H1 (cell line): ENCODE measurements at regions not wholly inside any gene's neighbourhood (a gene's known extent, or its start where the extent isn't known, plus 50 kb on each side); places are given as distances from the start of the nearest gene placed in this dataset.

Experiments used
- CTCF ChIA-PET: fragments of 300-600 bp; sonication (Branson Sonifier 250); formaldehyde crosslinking; loops from one replicate; lab custom pipeline; 2021; ENCODE audit not compliant: partially characterized antibody; lab: Charles Lee
- POLR2A ChIA-PET: fragments of 300-600 bp; sonication (Branson Sonifier 250); formaldehyde crosslinking; loops from one replicate; lab custom pipeline; 2021; ENCODE audit warnings: inconsistent platforms; ENCODE audit not compliant: partially characterized antibody; lab: Charles Lee
- DNase-seq, 2 experiments: peaks; one replicate each; pipeline versions ENCODE4 v3.0.0 to v3.0.0-alpha.2; 2010 to 2022; ENCODE audit warnings: low spot score in 2 of 2, low read depth in 1 of 2, mixed read lengths in 1 of 2
- FAIRE-seq: peaks from 2 replicates; lab custom pipeline; 2011; peaks lifted over from hg19 to GRCh38; lab: Jason Lieb, UNC
- H2AFZ ChIP-seq: 2 replicates; pipeline ENCODE4 v1.8.1; 2012; ENCODE audit warnings: low read length, inconsistent platforms
- H2AK5ac ChIP-seq: 2 replicates; pipeline ENCODE4 v1.6.1; 2013; ENCODE audit warnings: low read depth, low read length
- H2BK120ac ChIP-seq: replicated peaks from 2 replicates; pipeline ENCODE3; 2013; ENCODE audit warnings: low read depth, low read length, inconsistent platforms
- H2BK12ac ChIP-seq: 2 replicates; pipeline ENCODE4 v1.6.1; 2013; ENCODE audit warnings: low read depth, low read length
- H2BK15ac ChIP-seq: 2 replicates; pipeline ENCODE4 v1.6.1; 2013; ENCODE audit warnings: low read length
- H2BK20ac ChIP-seq: 2 replicates; pipeline ENCODE4 v1.6.1; 2013; ENCODE audit warnings: low read length
- H2BK5ac ChIP-seq: 2 replicates; pipeline ENCODE4 v1.6.1; 2013; ENCODE audit warnings: low read depth, low read length
- H3K14ac ChIP-seq: 2 replicates; pipeline ENCODE4 v1.6.1; 2013; ENCODE audit warnings: inconsistent platforms; ENCODE audit not compliant: insufficient read length
- H3K18ac ChIP-seq: 2 replicates; pipeline ENCODE4 v1.6.1; 2013; ENCODE audit warnings: low read length; ENCODE audit errors: extremely low read depth
- H3K23ac ChIP-seq: 2 replicates; pipeline ENCODE4 v1.6.1; 2013; ENCODE audit warnings: inconsistent platforms; ENCODE audit not compliant: insufficient read length
- H3K23me2 ChIP-seq: 2 replicates; pipeline ENCODE4 v1.6.1; 2013; ENCODE audit warnings: low read depth, low read length
- H3K27ac ChIP-seq: 2 replicates; pipeline ENCODE4 v1.6.1; 2011; ENCODE audit warnings: low read depth, low read length, inconsistent platforms
- H3K27me3 ChIP-seq, 4 experiments: replicated peaks in 1 of 4; 1 replicate in 1 of 4; 2 replicates in 3 of 4; pipeline versions ENCODE4 v1.6.1 to v1.8.1; 2011 to 2013; ENCODE audit warnings: low read length in 3 of 4, mild to moderate bottlenecking in 3 of 4, inconsistent platforms in 2 of 4, mixed read lengths in 2 of 4, moderate library complexity in 1 of 4; ENCODE audit not compliant: control insufficient read depth in 3 of 4, insufficient read depth in 3 of 4; ENCODE audit errors: extremely low read depth in 1 of 4
- H3K36me3 ChIP-seq, 4 experiments: 2 replicates each; pipeline versions ENCODE4 v1.6.1 to v1.8.1; 2011 to 2013; ENCODE audit warnings: mild to moderate bottlenecking in 4 of 4, low read length in 3 of 4, moderate library complexity in 2 of 4, control low read depth in 1 of 4, inconsistent platforms in 1 of 4; ENCODE audit not compliant: insufficient read depth in 4 of 4, control insufficient read depth in 2 of 4
- H3K4ac ChIP-seq: replicated peaks from 2 replicates; pipeline ENCODE3; 2013; ENCODE audit warnings: low read length, low read depth, mixed read lengths, inconsistent platforms; ENCODE audit not compliant: insufficient read length
- H3K4me1 ChIP-seq, 4 experiments: replicated peaks in 1 of 4; 1 replicate in 1 of 4; 2 replicates in 3 of 4; pipeline versions ENCODE4 v1.6.1 to v1.8.1; 2011 to 2013; ENCODE audit warnings: low read length in 3 of 4, inconsistent platforms in 2 of 4, mixed read lengths in 1 of 4; ENCODE audit not compliant: insufficient read depth in 4 of 4, control insufficient read depth in 3 of 4
- H3K4me2 ChIP-seq, 2 experiments: 2 replicates each; pipeline versions ENCODE4 v1.6.1 to v1.8.1; 2011 to 2013; ENCODE audit warnings: low read depth in 2 of 2, low read length in 2 of 2, control low read depth in 1 of 2, inconsistent platforms in 1 of 2, mild to moderate bottlenecking in 1 of 2; ENCODE audit not compliant: insufficient read depth in 1 of 2
- H3K4me3 ChIP-seq, 4 experiments: fragments of 200-600, 300-600 bp in 1 of 4; sonication (generic), shearing (Covaris generic), sonication (Bioruptor Twin) in 1 of 4; 2 replicates each; pipeline versions ENCODE4 v1.5.1 to v1.8.1; 2011 to 2016; ENCODE audit warnings: low read length in 4 of 4, low read depth in 3 of 4, control low read depth in 2 of 4, inconsistent platforms in 2 of 4, mild to moderate bottlenecking in 2 of 4, mixed read lengths in 1 of 4, moderate library complexity in 1 of 4; ENCODE audit not compliant: insufficient read depth in 2 of 4; ENCODE audit errors: extremely low read depth in 1 of 4
- H3K56ac ChIP-seq: replicated peaks from 2 replicates; pipeline ENCODE3; 2013; ENCODE audit warnings: low read depth, mild to moderate bottlenecking, mixed read lengths, low read length, inconsistent platforms; ENCODE audit not compliant: insufficient read length
- H3K79me1 ChIP-seq: 2 replicates; pipeline ENCODE4 v1.6.1; 2013; ENCODE audit warnings: low read depth, low read length, control low read depth
- H3K79me2 ChIP-seq, 2 experiments: 2 replicates each; pipeline versions ENCODE4 v1.6.1 to v1.8.1; 2012 to 2013; ENCODE audit warnings: low read length in 2 of 2, mild to moderate bottlenecking in 2 of 2, inconsistent platforms in 1 of 2; ENCODE audit not compliant: insufficient read depth in 2 of 2, control insufficient read depth in 1 of 2
- H3K9ac ChIP-seq, 4 experiments: replicated peaks in 1 of 4; 1 replicate in 1 of 4; 2 replicates in 3 of 4; pipeline versions ENCODE4 v1.6.1 to v1.8.1; 2011 to 2013; ENCODE audit warnings: low read depth in 3 of 4, low read length in 3 of 4, control low read depth in 2 of 4, mild to moderate bottlenecking in 2 of 4, moderate library complexity in 2 of 4, inconsistent platforms in 1 of 4; ENCODE audit errors: extremely low read depth in 1 of 4
- H3K9me3 ChIP-seq, 2 experiments: 2 replicates each; pipeline versions ENCODE4 v1.6.1 to v1.8.1; 2012 to 2013; ENCODE audit warnings: mild to moderate bottlenecking in 2 of 2, moderate library complexity in 2 of 2, control low read depth in 1 of 2, inconsistent platforms in 1 of 2, low read depth in 1 of 2, low read length in 1 of 2, mixed read lengths in 1 of 2; ENCODE audit not compliant: insufficient read depth in 2 of 2
- H4K20me1 ChIP-seq, 2 experiments: replicated peaks in 1 of 2; 2 replicates each; pipeline versions ENCODE3 to v1.8.1; 2011 to 2013; ENCODE audit warnings: inconsistent platforms in 2 of 2, low read length in 2 of 2, mild to moderate bottlenecking in 1 of 2; ENCODE audit not compliant: insufficient read depth in 2 of 2, control insufficient read depth in 1 of 2
- H4K5ac ChIP-seq: 2 replicates; pipeline ENCODE4 v1.6.1; 2013; ENCODE audit warnings: low read length, low read depth, mixed read lengths, inconsistent platforms; ENCODE audit not compliant: insufficient read length
- H4K8ac ChIP-seq: 2 replicates; pipeline ENCODE4 v1.8.0; 2013; ENCODE audit warnings: mild to moderate bottlenecking, moderate library complexity, low read length, inconsistent platforms; ENCODE audit not compliant: insufficient read depth; ENCODE audit errors: extremely low read depth
- H4K91ac ChIP-seq: replicated peaks from 2 replicates; pipeline ENCODE3; 2013; ENCODE audit warnings: low read length, mixed read lengths, inconsistent platforms; ENCODE audit not compliant: insufficient read length
- EZH2 ChIP-seq: fragments of 200-600 bp; sonication (generic); IDR thresholded peaks from 2 replicates; pipeline ENCODE4 v1.7.1; 2012; ENCODE audit warnings: low read depth, mild to moderate bottlenecking, moderate library complexity, low read length, inconsistent platforms; ENCODE audit not compliant: severe bottlenecking
- HDAC6 ChIP-seq: IDR thresholded peaks from one replicate; pipeline ENCODE4 v1.7.1; 2012; ENCODE audit warnings: low read depth, mild to moderate bottlenecking, inconsistent platforms, low read length, moderate library complexity
- MAFK ChIP-seq: IDR thresholded peaks from 2 replicates; pipeline ENCODE4 v1.6.1; 2012; ENCODE audit warnings: low read depth, mild to moderate bottlenecking, improper control_type of control experiment, low read length
- PHF8 ChIP-seq: fragments of 200-600 bp; sonication (generic); conservative IDR thresholded peaks from 2 replicates; pipeline ENCODE4 v1.7.1; 2012; ENCODE audit warnings: low read depth, mild to moderate bottlenecking, inconsistent platforms, low read length, moderate library complexity
- TBP ChIP-seq: IDR thresholded peaks from 2 replicates; pipeline ENCODE4 v1.6.1; 2011; ENCODE audit warnings: low read depth, low read length, improper control_type of control experiment
- WGBS, 2 experiments: shearing (Covaris generic) in 1 of 2; methylation state at CpG; one replicate each; pipeline versions ENCODE4 v1.1.6 to v1.1.7; 2013 to 2015; ENCODE audit warnings: low lambda C conversion rate in 2 of 2, mixed read lengths in 2 of 2, inconsistent platforms in 1 of 2, low coverage in 1 of 2, missing lambda C conversion rate in 1 of 2; ENCODE audit not compliant: insufficient replicate concordance in 2 of 2, insufficient coverage in 1 of 2, insufficient read length in 1 of 2; ENCODE audit errors: extremely low coverage in 1 of 2, missing lambda C conversion rate in 1 of 2; 5-methylcytosine and 5-hydroxymethylcytosine counted together

GRCh38 chr16:80909720-80910119, 97.0 kb downstream of the CMC2 start:
- H3K23ac ChIP-seq = no peak overlapping the region
- no peak overlapping the region for H3K9ac ChIP-seq
- no peak overlapping the region for H3K4me2 ChIP-seq
- no peak overlapping the region for H3K4me3 ChIP-seq
- H2BK5ac ChIP-seq = no peak overlapping the region
- CTCF ChIA-PET = interaction anchor here (1.3 to 2.5 kb wide), 3 partner anchors 15 to 55 kb away, joined by 5 to 12 read pairs (median 5); no protein-coding TSS in a partner anchor
- FAIRE-seq = no peak
- no peak for TF ChIP-seq TBP
- no peak for TF ChIP-seq MAFK
- no peak for TF ChIP-seq EZH2
- TF ChIP-seq PHF8 = no peak
- no peak for TF ChIP-seq HDAC6
- TF ChIP-seq, all 59 proteins: peak for 0
- H4K20me1 ChIP-seq = no peaks in the 10 kb centered on the region
- H2BK12ac ChIP-seq = no peak overlapping the region
- POLR2A ChIA-PET = no interaction called here
- no peak overlapping the region for H2BK120ac ChIP-seq
- H3K27me3 ChIP-seq = no peaks in the 10 kb centered on the region; a peak in 1 of 7 replicates
- peaks cover 3 to 7% of the 10 kb centered on the region in 2 experiments; a peak in 3 of 4 replicates for H3K9me3 ChIP-seq
- no peaks in the 10 kb centered on the region for H3K79me1 ChIP-seq
- H3K56ac ChIP-seq = no peak overlapping the region
- no peak overlapping the region; the same call in 1 of the 2 replicates for H4K8ac ChIP-seq
- no peaks in the 10 kb centered on the region for H3K36me3 ChIP-seq
- WGBS, 2 experiments = 61% methylated on average over 3 of the region's 3 CpGs; no CpG with 5 or more reads in 1 of the 2 experiments
- no peak overlapping the region for H4K5ac ChIP-seq
- no peak overlapping the region for H3K18ac ChIP-seq
- DNase-seq = no peak
- H3K14ac ChIP-seq = no peak overlapping the region
- H2BK15ac ChIP-seq = no peak overlapping the region
- H2BK20ac ChIP-seq = no peak overlapping the region
- no peak overlapping the region for H2AFZ ChIP-seq
- H4K91ac ChIP-seq = no peak overlapping the region
- H3K4ac ChIP-seq = no peak overlapping the region
- no peak overlapping the region for H2AK5ac ChIP-seq
- no peaks in the 10 kb centered on the region for H3K23me2 ChIP-seq
- no peaks in the 10 kb centered on the region for H3K4me1 ChIP-seq
- no peaks in the 10 kb centered on the region for H3K79me2 ChIP-seq
- no peak overlapping the region for H3K27ac ChIP-seq
